ENCODE measurements at regions not wholly inside any gene's neighbourhood (a gene's known extent, or its start where the extent isn't known, plus 50 kb on each side); places are given as distances from the start of the nearest gene placed in this dataset.
"Not testable (repeated sequence)": the region's sequence is repeated elsewhere in the genome, so short reads cannot be mapped to it uniquely, and the experiment has no call there.

DNA sequence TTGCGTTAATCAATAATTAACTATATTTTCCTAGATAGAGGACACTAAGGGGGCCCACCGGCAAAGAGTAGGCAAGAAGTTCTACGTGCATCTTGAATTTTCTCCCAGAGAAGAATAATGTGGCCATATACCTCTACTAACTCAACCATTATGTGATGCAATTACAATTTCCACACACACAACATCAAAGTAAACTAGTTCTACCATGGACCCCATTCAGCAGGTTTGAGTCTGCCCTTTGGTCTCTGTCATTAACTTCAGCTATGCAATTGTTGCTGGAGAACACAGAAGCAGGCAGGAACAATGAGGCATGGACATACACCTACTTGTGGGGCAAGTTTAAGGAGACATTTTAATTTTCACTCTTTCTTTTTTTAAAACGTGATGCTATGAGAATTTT, 705.9 kb downstream of the PDCD6IP start:
- H3K9me3 ChIP-seq = no peaks in the 10 kb centered on the region
- TF ChIP-seq, protein P1, sequence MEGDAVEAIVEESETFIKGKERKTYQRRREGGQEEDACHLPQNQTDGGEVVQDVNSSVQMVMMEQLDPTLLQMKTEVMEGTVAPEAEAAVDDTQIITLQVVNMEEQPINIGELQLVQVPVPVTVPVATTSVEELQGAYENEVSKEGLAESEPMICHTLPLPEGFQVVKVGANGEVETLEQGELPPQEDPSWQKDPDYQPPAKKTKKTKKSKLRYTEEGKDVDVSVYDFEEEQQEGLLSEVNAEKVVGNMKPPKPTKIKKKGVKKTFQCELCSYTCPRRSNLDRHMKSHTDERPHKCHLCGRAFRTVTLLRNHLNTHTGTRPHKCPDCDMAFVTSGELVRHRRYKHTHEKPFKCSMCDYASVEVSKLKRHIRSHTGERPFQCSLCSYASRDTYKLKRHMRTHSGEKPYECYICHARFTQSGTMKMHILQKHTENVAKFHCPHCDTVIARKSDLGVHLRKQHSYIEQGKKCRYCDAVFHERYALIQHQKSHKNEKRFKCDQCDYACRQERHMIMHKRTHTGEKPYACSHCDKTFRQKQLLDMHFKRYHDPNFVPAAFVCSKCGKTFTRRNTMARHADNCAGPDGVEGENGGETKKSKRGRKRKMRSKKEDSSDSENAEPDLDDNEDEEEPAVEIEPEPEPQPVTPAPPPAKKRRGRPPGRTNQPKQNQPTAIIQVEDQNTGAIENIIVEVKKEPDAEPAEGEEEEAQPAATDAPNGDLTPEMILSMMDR (IDR thresholded peaks at IDR 0.05) = no peak
- intact Hi-C loops (cut with DNase I; ENCODE audit: low total_unique reads) = no loop called here

DNA sequence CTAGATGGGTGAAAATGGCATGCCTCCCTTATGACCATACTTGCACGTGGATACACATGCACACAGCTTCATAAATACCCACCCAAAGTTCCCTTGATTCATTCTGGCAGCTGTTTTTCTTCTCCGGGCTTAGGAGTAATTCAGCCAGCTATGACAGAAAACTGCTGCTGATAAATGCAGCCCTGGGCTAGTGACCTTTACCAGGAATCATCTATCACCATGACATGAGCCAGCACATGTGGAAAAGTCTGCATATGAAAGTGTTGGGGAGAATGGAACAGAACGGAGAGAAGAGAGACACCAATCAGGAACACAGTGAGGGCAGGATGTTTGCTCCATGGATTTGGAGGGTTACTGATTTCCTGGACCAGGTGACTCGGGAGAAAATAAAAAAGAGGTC, 706.3 kb downstream of the PDCD6IP start:
- Histone ChIP-seq H3K4me3 (no peak overlapping the region), H3K27ac (no peak overlapping the region), H3K36me3 (no peaks in the 10 kb centered on the region), H3K9me3 (no peaks in the 10 kb centered on the region), H3K4me1 (no peaks in the 10 kb centered on the region), H3K27me3 (no peaks in the 10 kb centered on the region)
- TF ChIP-seq, protein P1 (IDR thresholded peaks at IDR 0.05) = no peak
- DNase-seq = no peak
- intact Hi-C loops (cut with DNase I; ENCODE audit: low total_unique reads) = no loop called here

More for the DNA sequence above, 705.9 kb downstream of the PDCD6IP start:
- Histone ChIP-seq H3K4me3 (no peak overlapping the region), H3K27me3 (no peaks in the 10 kb centered on the region), H3K4me1 (no peaks in the 10 kb centered on the region), H3K27ac (no peak overlapping the region), H3K36me3 (no peaks in the 10 kb centered on the region)
- DNase-seq = no peak

DNA sequence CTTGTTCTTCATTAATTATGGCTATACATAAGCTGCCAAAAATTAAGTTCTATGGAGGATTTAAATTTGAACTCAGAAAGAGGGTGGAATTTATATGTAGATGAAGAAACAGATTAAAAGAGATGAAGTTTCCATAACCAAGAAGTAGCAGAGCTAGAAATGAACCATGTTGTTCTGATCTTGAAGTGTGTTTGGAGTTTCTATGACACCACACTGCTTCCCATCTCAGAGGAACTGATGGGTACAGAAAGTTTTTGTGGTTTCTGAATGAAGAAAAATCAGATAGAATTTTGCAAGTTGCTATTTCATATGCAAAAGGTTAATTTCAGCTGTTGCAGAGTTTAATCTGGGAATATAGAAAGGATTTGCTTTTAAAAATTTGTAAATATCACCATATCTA, 710.3 kb downstream of the PDCD6IP start:
- Histone ChIP-seq H3K36me3 (no peaks in the 10 kb centered on the region), H3K27ac (no peak overlapping the region), H3K4me1 (no peaks in the 10 kb centered on the region), H3K9me3 (no peaks in the 10 kb centered on the region), H3K27me3 (no peaks in the 10 kb centered on the region), H3K4me3 (no peak overlapping the region)
- intact Hi-C loops (cut with DNase I; ENCODE audit: low total_unique reads) = no loop called here
- TF ChIP-seq, protein P1 (IDR thresholded peaks at IDR 0.05) = no peak
- DNase-seq = no peak

DNA sequence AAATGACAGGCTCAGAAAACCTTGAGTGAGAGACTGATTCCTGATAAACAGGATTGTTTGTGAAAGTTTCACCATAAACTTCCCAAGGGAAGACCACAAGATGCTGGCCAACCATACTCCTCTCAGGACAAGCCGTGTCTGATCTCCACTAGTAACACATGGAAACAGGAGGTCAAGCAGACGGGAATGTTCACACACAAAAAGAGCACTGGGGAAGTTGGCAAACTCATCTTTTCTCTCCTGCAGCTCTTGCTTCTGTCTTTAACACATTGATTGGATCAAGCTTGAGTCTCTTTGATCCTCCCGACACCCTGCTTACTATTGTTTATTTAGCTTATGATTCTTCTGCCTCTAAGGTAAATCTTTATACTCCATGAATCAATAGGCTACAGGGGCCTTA, 713.5 kb downstream of the PDCD6IP start:
- Histone ChIP-seq H3K27ac (no peak overlapping the region), H3K4me1 (no peaks in the 10 kb centered on the region), H3K9me3 (no peaks in the 10 kb centered on the region), H3K4me3 (no peak overlapping the region), H3K27me3 (no peaks in the 10 kb centered on the region), H3K36me3 (no peaks in the 10 kb centered on the region)
- TF ChIP-seq, protein P1 (IDR thresholded peaks at IDR 0.05) = no peak
- DNase-seq = no peak
- intact Hi-C loops (cut with DNase I; ENCODE audit: low total_unique reads) = no loop called here

DNA sequence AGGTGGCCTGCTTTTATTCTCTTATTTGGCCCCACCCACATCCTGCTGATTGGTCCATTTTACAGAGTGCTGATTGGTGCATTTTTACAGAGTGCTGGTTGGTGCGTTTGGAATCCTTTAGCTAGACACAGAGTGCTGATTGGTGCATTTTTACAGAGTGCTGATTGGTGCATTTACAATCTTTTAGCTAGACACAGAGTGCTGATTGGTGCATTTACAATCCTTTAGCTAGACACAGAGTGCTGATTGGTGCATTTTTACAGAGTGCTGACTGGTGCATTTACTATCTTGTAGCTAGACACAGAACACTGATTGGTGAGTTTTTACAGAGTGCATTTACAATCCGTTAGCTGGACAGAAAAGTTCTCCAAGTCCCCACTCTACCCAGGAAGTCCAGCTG, 720.6 kb downstream of the PDCD6IP start:
- H3K27me3 ChIP-seq; intact Hi-C loops (cut with DNase I; ENCODE audit: low total_unique reads); H3K9me3 ChIP-seq; H3K27ac ChIP-seq; H3K4me1 ChIP-seq; DNase-seq; H3K36me3 ChIP-seq; H3K4me3 ChIP-seq: not testable (repeated sequence)

DNA sequence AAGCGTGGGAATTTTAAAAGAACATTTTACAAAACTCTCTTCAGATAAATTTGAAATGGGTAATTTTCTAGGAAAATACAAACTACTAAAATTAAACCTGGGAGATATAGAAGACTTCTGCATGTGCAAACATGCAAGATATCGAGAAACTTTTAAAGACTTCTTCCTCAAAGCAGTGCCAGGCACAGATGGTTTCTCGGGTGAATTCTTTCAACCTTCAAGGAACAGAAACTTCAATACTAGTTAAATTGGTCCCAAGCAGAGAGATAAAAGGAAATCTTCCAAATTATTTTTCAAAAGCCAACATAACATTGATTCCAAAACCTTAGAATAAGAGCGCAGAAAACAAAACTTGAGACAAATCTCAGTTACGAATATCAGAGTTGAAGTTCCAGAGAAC, 732.7 kb downstream of the PDCD6IP start:
- Histone ChIP-seq H3K27ac (no peak overlapping the region), H3K4me3 (no peak overlapping the region), H3K9me3 (peaks cover 0 to 2% (median 0%) of the 10 kb centered on the region in 3 donors), H3K4me1 (peaks cover 0 to 6% (median 0%) of the 10 kb centered on the region in 4 donors), H3K36me3 (no peaks in the 10 kb centered on the region), H3K27me3 (no peaks in the 10 kb centered on the region)
- TF ChIP-seq, protein P1 (IDR thresholded peaks at IDR 0.05) = no peak
- intact Hi-C loops (cut with DNase I; ENCODE audit: low total_unique reads) = no loop called here
- DNase-seq = no peak
